ENCODE measurements at regions not wholly inside any gene's neighbourhood (a gene's known extent, or its start where the extent isn't known, plus 50 kb on each side); places are given as distances from the start of the nearest gene placed in this dataset.

DNA sequence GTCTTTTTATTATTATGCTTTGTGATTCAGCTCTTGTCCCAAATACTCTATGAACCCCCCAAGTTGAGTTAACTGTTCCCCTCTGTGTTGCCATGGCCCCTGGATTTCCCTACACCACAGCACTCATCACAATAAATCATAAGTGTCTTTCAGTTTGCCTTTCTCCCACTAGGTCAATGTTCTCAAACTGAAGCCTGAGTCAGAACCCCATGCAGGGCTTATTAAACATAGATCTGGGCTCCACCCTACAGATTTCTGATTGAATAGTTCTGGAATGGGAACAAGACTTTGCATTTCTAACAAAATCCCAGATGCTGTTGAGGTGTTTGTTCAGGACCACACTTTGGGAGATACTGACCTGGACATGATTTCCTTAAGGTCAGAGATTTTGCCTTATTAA is 199.4 kb downstream of the TBX5 start:
- H3K36me3 ChIP-seq (ENCODE audit: control insufficient read depth in 5 of 5, insufficient read depth in 5 of 5, low read length in 5 of 5) = no peaks in the 10 kb centered on the region
- H3K4me3 ChIP-seq (ENCODE audit: low read depth in 1 of 5, low read length in 5 of 5) = no peak overlapping the region
- no peak overlapping the region for H3K9ac ChIP-seq (ENCODE audit: low read length in 5 of 5)
- H3K9me3 ChIP-seq (ENCODE audit: control insufficient read depth in 5 of 5, low read length in 5 of 5) = no peaks in the 10 kb centered on the region
- no peaks in the 10 kb centered on the region for H3K4me1 ChIP-seq (ENCODE audit: control insufficient read depth in 5 of 5, insufficient read depth in 5 of 5, low read length in 5 of 5)
- H3K27ac ChIP-seq (ENCODE audit: low read depth, low read length) = no peak overlapping the region
- H3K27me3 ChIP-seq (ENCODE audit: control insufficient read depth in 5 of 5, insufficient read depth in 4 of 5, low read length in 5 of 5) = peaks cover 0 to 5% (median 3%) of the 10 kb centered on the region in 5 donors

DNA sequence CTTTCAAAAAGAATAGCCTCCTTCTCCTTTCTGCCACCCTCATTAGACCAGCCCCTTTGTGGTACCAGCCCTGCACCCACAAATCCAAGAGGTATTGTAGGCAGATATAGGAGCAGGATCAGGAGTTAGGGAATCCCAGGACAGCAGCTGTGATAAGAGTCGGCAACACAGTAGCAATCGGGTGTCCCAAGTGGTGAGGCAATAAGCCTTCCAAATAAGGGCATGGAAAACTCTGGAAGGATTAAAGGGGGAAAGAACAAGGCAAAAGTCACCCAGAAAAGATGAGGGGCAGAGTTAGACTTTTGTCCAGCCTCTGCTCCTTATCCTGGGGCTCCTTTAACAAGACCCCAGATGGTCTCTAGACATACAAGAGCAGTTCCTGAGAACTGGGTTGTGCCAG is 204.2 kb downstream of the TBX5 start:
- no peak overlapping the region for H3K4me3 ChIP-seq (ENCODE audit: low read depth in 1 of 5, low read length in 5 of 5)
- peaks cover 0 to 7% (median 0%) of the 10 kb centered on the region in 5 donors for H3K9me3 ChIP-seq (ENCODE audit: control insufficient read depth in 5 of 5, low read length in 5 of 5)
- H3K36me3 ChIP-seq (ENCODE audit: control insufficient read depth in 5 of 5, insufficient read depth in 5 of 5, low read length in 5 of 5) = no peaks in the 10 kb centered on the region
- no peak overlapping the region for H3K9ac ChIP-seq (ENCODE audit: low read length in 5 of 5)
- H3K27ac ChIP-seq (ENCODE audit: low read depth, low read length) = no peak overlapping the region
- H3K27me3 ChIP-seq (ENCODE audit: control insufficient read depth in 5 of 5, insufficient read depth in 4 of 5, low read length in 5 of 5) = peaks cover 0 to 10% (median 0%) of the 10 kb centered on the region in 5 donors
- no peaks in the 10 kb centered on the region for H3K4me1 ChIP-seq (ENCODE audit: control insufficient read depth in 5 of 5, insufficient read depth in 5 of 5, low read length in 5 of 5)

GRCh38 chr12:114194956-114195355 is 211.0 kb downstream of the TBX5 start:
- Histone ChIP-seq H3K4me1 (ENCODE audit: control insufficient read depth in 5 of 5, insufficient read depth in 5 of 5, low read length in 5 of 5) (no peaks in the 10 kb centered on the region), H3K27me3 (ENCODE audit: control insufficient read depth in 5 of 5, insufficient read depth in 4 of 5, low read length in 5 of 5) (peaks cover 7 to 14% (median 10%) of the 10 kb centered on the region in 5 donors), H3K36me3 (ENCODE audit: control insufficient read depth in 5 of 5, insufficient read depth in 5 of 5, low read length in 5 of 5) (no peaks in the 10 kb centered on the region), H3K9me3 (ENCODE audit: control insufficient read depth in 5 of 5, low read length in 5 of 5) (peaks cover 0 to 6% (median 2%) of the 10 kb centered on the region in 5 donors), H3K27ac (ENCODE audit: low read depth, low read length) (no peak overlapping the region), H3K9ac (ENCODE audit: low read length in 5 of 5) (no peak overlapping the region), H3K4me3 (ENCODE audit: low read depth in 1 of 5, low read length in 5 of 5) (no peak overlapping the region)

GRCh38 chr12:114194066-114194465 is 211.9 kb downstream of the TBX5 start:
- no peak overlapping the region for H3K9ac ChIP-seq (ENCODE audit: low read length in 5 of 5)
- peaks cover 0 to 5% (median 4%) of the 10 kb centered on the region in 5 donors for H3K9me3 ChIP-seq (ENCODE audit: control insufficient read depth in 5 of 5, low read length in 5 of 5)
- no peak overlapping the region for H3K27ac ChIP-seq (ENCODE audit: low read depth, low read length)
- no peak overlapping the region for H3K4me3 ChIP-seq (ENCODE audit: low read depth in 1 of 5, low read length in 5 of 5)
- H3K4me1 ChIP-seq (ENCODE audit: control insufficient read depth in 5 of 5, insufficient read depth in 5 of 5, low read length in 5 of 5) = no peaks in the 10 kb centered on the region
- peaks cover 7 to 14% (median 10%) of the 10 kb centered on the region in 5 donors for H3K27me3 ChIP-seq (ENCODE audit: control insufficient read depth in 5 of 5, insufficient read depth in 4 of 5, low read length in 5 of 5)
- no peaks in the 10 kb centered on the region for H3K36me3 ChIP-seq (ENCODE audit: control insufficient read depth in 5 of 5, insufficient read depth in 5 of 5, low read length in 5 of 5)

- Histone ChIP-seq H3K9me3 (ENCODE audit: control insufficient read depth in 5 of 5, low read length in 5 of 5) (peaks cover 0 to 5% (median 4%) of the 10 kb centered on the region in 5 donors), H3K27me3 (ENCODE audit: control insufficient read depth in 5 of 5, insufficient read depth in 4 of 5, low read length in 5 of 5) (peaks cover 7 to 14% (median 10%) of the 10 kb centered on the region in 5 donors), H3K4me1 (ENCODE audit: control insufficient read depth in 5 of 5, insufficient read depth in 5 of 5, low read length in 5 of 5) (no peaks in the 10 kb centered on the region), H3K4me3 (ENCODE audit: low read depth in 1 of 5, low read length in 5 of 5) (no peak overlapping the region), H3K27ac (ENCODE audit: low read depth, low read length) (no peak overlapping the region), H3K9ac (ENCODE audit: low read length in 5 of 5) (no peak overlapping the region), H3K36me3 (ENCODE audit: control insufficient read depth in 5 of 5, insufficient read depth in 5 of 5, low read length in 5 of 5) (no peaks in the 10 kb centered on the region)
These were observed 212.5 kb downstream of the TBX5 start for GRCh38 chr12:114193474-114193873.

- Histone ChIP-seq H3K36me3 (ENCODE audit: control insufficient read depth in 5 of 5, insufficient read depth in 5 of 5, low read length in 5 of 5) (no peaks in the 10 kb centered on the region), H3K9me3 (ENCODE audit: control insufficient read depth in 5 of 5, low read length in 5 of 5) (peaks cover 0 to 5% (median 4%) of the 10 kb centered on the region in 5 donors), H3K9ac (ENCODE audit: low read length in 5 of 5) (no peak overlapping the region), H3K27me3 (ENCODE audit: control insufficient read depth in 5 of 5, insufficient read depth in 4 of 5, low read length in 5 of 5) (peaks cover 7 to 14% (median 10%) of the 10 kb centered on the region in 5 donors), H3K4me3 (ENCODE audit: low read depth in 1 of 5, low read length in 5 of 5) (no peak overlapping the region), H3K27ac (ENCODE audit: low read depth, low read length) (no peak overlapping the region), H3K4me1 (ENCODE audit: control insufficient read depth in 5 of 5, insufficient read depth in 5 of 5, low read length in 5 of 5) (no peaks in the 10 kb centered on the region)
These were observed 213.4 kb downstream of the TBX5 start for GRCh38 chr12:114192549-114192948.

GRCh38 chr12:114192013-114192412 is 213.9 kb downstream of the TBX5 start:
- Histone ChIP-seq H3K27ac (ENCODE audit: low read depth, low read length) (no peak overlapping the region), H3K9ac (ENCODE audit: low read length in 5 of 5) (no peak overlapping the region), H3K9me3 (ENCODE audit: control insufficient read depth in 5 of 5, low read length in 5 of 5) (peaks cover 0 to 5% (median 4%) of the 10 kb centered on the region in 5 donors), H3K4me1 (ENCODE audit: control insufficient read depth in 5 of 5, insufficient read depth in 5 of 5, low read length in 5 of 5) (no peaks in the 10 kb centered on the region), H3K4me3 (ENCODE audit: low read depth in 1 of 5, low read length in 5 of 5) (no peak overlapping the region), H3K36me3 (ENCODE audit: control insufficient read depth in 5 of 5, insufficient read depth in 5 of 5, low read length in 5 of 5) (no peaks in the 10 kb centered on the region), H3K27me3 (ENCODE audit: control insufficient read depth in 5 of 5, insufficient read depth in 4 of 5, low read length in 5 of 5) (peaks cover 7 to 14% (median 10%) of the 10 kb centered on the region in 5 donors)

GRCh38 chr12:114191581-114191980 is 214.4 kb downstream of the TBX5 start:
- Histone ChIP-seq H3K9ac (ENCODE audit: low read length in 5 of 5) (no peak overlapping the region), H3K9me3 (ENCODE audit: control insufficient read depth in 5 of 5, low read length in 5 of 5) (peaks cover 0 to 5% (median 4%) of the 10 kb centered on the region in 5 donors), H3K4me1 (ENCODE audit: control insufficient read depth in 5 of 5, insufficient read depth in 5 of 5, low read length in 5 of 5) (no peaks in the 10 kb centered on the region), H3K27ac (ENCODE audit: low read depth, low read length) (no peak overlapping the region), H3K4me3 (ENCODE audit: low read depth in 1 of 5, low read length in 5 of 5) (no peak overlapping the region), H3K27me3 (ENCODE audit: control insufficient read depth in 5 of 5, insufficient read depth in 4 of 5, low read length in 5 of 5) (peaks cover 7 to 14% (median 10%) of the 10 kb centered on the region in 5 donors), H3K36me3 (ENCODE audit: control insufficient read depth in 5 of 5, insufficient read depth in 5 of 5, low read length in 5 of 5) (no peaks in the 10 kb centered on the region)

DNA sequence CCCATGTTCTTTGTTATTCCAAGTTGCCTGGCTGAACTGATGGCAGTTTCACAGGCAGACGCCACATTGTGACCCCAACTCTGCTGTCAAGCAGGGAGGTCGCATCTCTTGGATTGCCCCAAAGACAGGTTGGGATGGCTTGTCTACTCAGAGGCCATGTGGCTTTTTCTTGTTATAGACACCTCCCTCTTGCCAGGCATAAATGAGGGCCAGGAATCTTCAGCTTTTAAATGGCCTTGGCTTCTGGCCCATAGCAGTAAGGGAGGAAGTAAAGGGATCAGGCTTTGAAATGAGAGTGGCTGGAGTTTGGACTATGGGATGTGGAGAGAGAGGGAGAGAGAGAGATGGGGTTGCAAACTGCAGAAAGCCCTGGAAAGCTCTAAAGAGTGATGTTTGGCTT is 215.0 kb downstream of the TBX5 start:
- no peak overlapping the region for H3K27ac ChIP-seq (ENCODE audit: low read depth, low read length)
- H3K9me3 ChIP-seq (ENCODE audit: control insufficient read depth in 5 of 5, low read length in 5 of 5) = peaks cover 0 to 5% (median 4%) of the 10 kb centered on the region in 5 donors
- peaks cover 9 to 15% (median 14%) of the 10 kb centered on the region in 5 donors for H3K27me3 ChIP-seq (ENCODE audit: control insufficient read depth in 5 of 5, insufficient read depth in 4 of 5, low read length in 5 of 5)
- no peaks in the 10 kb centered on the region for H3K36me3 ChIP-seq (ENCODE audit: control insufficient read depth in 5 of 5, insufficient read depth in 5 of 5, low read length in 5 of 5)
- H3K4me3 ChIP-seq (ENCODE audit: low read depth in 1 of 5, low read length in 5 of 5) = no peak overlapping the region
- H3K4me1 ChIP-seq (ENCODE audit: control insufficient read depth in 5 of 5, insufficient read depth in 5 of 5, low read length in 5 of 5) = no peaks in the 10 kb centered on the region
- no peak overlapping the region for H3K9ac ChIP-seq (ENCODE audit: low read length in 5 of 5)

GRCh38 chr12:114189266-114189665 is 216.7 kb downstream of the TBX5 start:
- H3K4me1 ChIP-seq (ENCODE audit: control insufficient read depth in 5 of 5, insufficient read depth in 5 of 5, low read length in 5 of 5) = no peaks in the 10 kb centered on the region
- H3K9ac ChIP-seq (ENCODE audit: low read length in 5 of 5) = no peak overlapping the region
- H3K27ac ChIP-seq (ENCODE audit: low read depth, low read length) = no peak overlapping the region
- no peaks in the 10 kb centered on the region for H3K36me3 ChIP-seq (ENCODE audit: control insufficient read depth in 5 of 5, insufficient read depth in 5 of 5, low read length in 5 of 5)
- H3K4me3 ChIP-seq (ENCODE audit: low read depth in 1 of 5, low read length in 5 of 5) = no peak overlapping the region
- peaks cover 0 to 5% (median 4%) of the 10 kb centered on the region in 5 donors for H3K9me3 ChIP-seq (ENCODE audit: control insufficient read depth in 5 of 5, low read length in 5 of 5)
- H3K27me3 ChIP-seq (ENCODE audit: control insufficient read depth in 5 of 5, insufficient read depth in 4 of 5, low read length in 5 of 5) = peaks cover 13 to 18% (median 13%) of the 10 kb centered on the region in 5 donors
